ENCODE measurements at regions not wholly inside any gene's neighbourhood (a gene's known extent, or its start where the extent isn't known, plus 50 kb on each side); places are given as distances from the start of the nearest gene placed in this dataset.

DNA sequence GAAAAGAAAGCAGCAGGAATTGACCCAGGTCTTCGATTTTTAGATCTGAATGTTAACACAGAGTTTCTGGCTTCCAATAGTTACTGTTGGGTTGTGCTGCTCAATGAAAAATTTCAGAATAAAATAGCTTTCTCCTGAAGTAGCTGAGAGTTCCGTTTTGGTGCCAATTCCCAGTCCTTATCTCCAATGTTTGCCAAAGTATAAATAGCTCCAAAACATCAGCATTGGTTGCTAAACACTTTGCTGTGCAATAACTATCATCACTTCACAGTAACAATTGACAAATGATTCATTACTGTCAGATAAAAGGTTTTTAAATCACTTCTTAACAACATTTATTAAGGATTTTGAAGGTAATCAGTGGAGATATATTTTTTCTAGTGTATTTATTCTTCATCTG, 446.0 kb downstream of the PCDH20 start:
- Mint-ChIP-seq H3K9me3 (peaks cover 0 to 6% (median 0%) of the 10 kb centered on the region in 7 donors), H3K27ac (no peak overlapping the region), H3K36me3 (no peaks in the 10 kb centered on the region), H3K27me3 (ENCODE audit: low read depth in 3 of 3) (no peaks in the 10 kb centered on the region), H3K4me3 (no peak overlapping the region), H3K4me1 (no peaks in the 10 kb centered on the region)
- Histone ChIP-seq H3K9me3 (replicated peaks in 1 of 2; ENCODE audit: control insufficient read depth in 1 of 2, insufficient read depth in 1 of 2, low read length in 2 of 2) (no peaks in the 10 kb centered on the region), H3K27ac (ENCODE audit: low read depth in 1 of 2, low read length in 2 of 2) (no peak overlapping the region), H3K36me3 (replicated peaks in 1 of 2; ENCODE audit: control insufficient read depth in 1 of 2, insufficient read depth in 2 of 2, low read length in 2 of 2) (no peaks in the 10 kb centered on the region), H3K4me1 (ENCODE audit: control insufficient read depth in 1 of 2, insufficient read depth in 2 of 2, low read length in 2 of 2) (no peaks in the 10 kb centered on the region), H3K27me3 (ENCODE audit: control insufficient read depth in 2 of 2, insufficient read depth in 2 of 2, low read length in 2 of 2) (no peaks in the 10 kb centered on the region), H3K4me2 (replicated peaks; ENCODE audit: extremely low read depth, low read length, poor library complexity, severe bottlenecking) (no peak overlapping the region), H3K79me2 (ENCODE audit: insufficient read depth, low read length) (no peaks in the 10 kb centered on the region), H3K4me3 (replicated peaks in 1 of 3; ENCODE audit: low read depth in 2 of 3, low read length in 3 of 3) (no peak overlapping the region), H2AFZ (ENCODE audit: insufficient read depth, low read depth, low read length, poor library complexity, severe bottlenecking) (no peak overlapping the region), H4K20me1 (ENCODE audit: insufficient read depth, low read length) (no peaks in the 10 kb centered on the region), H3K9ac (ENCODE audit: insufficient read depth, low read length, poor library complexity, severe bottlenecking) (no peak overlapping the region)
- TF ChIP-seq CTCF (IDR thresholded peaks at IDR 0.05): no peak
- DNase-seq: no peak
- 60% methylated on average over 1 of the region's 2 CpGs for WGBS (ENCODE audit: insufficient coverage)
- intact Hi-C loops (cut with micrococcal nuclease): no loop called here

GRCh38 chr13:60959427-60959826, 456.2 kb downstream of the PCDH20 start:
- Mint-ChIP-seq H3K4me1 (no peaks in the 10 kb centered on the region), H3K27me3 (ENCODE audit: low read depth in 3 of 3) (no peaks in the 10 kb centered on the region), H3K36me3 (no peaks in the 10 kb centered on the region), H3K4me3 (no peak overlapping the region), H3K9me3 (peaks cover 0 to 9% (median under 1%) of the 10 kb centered on the region in 7 donors), H3K27ac (no peak overlapping the region)
- WGBS (ENCODE audit: insufficient coverage): 71% methylated on average over 1 of the region's 2 CpGs
- TF ChIP-seq CTCF (IDR thresholded peaks at IDR 0.05): no peak
- intact Hi-C loops (cut with micrococcal nuclease): no loop called here
- H3K36me3 ChIP-seq (replicated peaks in 1 of 2; ENCODE audit: control insufficient read depth in 1 of 2, insufficient read depth in 2 of 2, low read length in 2 of 2): no peaks in the 10 kb centered on the region
- H3K27me3 ChIP-seq (ENCODE audit: control insufficient read depth in 2 of 2, insufficient read depth in 2 of 2, low read length in 2 of 2): no peaks in the 10 kb centered on the region
- DNase-seq: no peak
- no peaks in the 10 kb centered on the region for H3K79me2 ChIP-seq (ENCODE audit: insufficient read depth, low read length)
- no peak overlapping the region for H3K27ac ChIP-seq (ENCODE audit: low read depth in 1 of 2, low read length in 2 of 2)
- no peaks in the 10 kb centered on the region for H4K20me1 ChIP-seq (ENCODE audit: insufficient read depth, low read length)
- no peaks in the 10 kb centered on the region for H3K4me1 ChIP-seq (ENCODE audit: control insufficient read depth in 1 of 2, insufficient read depth in 2 of 2, low read length in 2 of 2)
- H3K9ac ChIP-seq (ENCODE audit: insufficient read depth, low read length, poor library complexity, severe bottlenecking): no peak overlapping the region
- no peaks in the 10 kb centered on the region for H3K9me3 ChIP-seq (replicated peaks in 1 of 2; ENCODE audit: control insufficient read depth in 1 of 2, insufficient read depth in 1 of 2, low read length in 2 of 2)
- no peak overlapping the region for H3K4me2 ChIP-seq (replicated peaks; ENCODE audit: extremely low read depth, low read length, poor library complexity, severe bottlenecking)
- H2AFZ ChIP-seq (ENCODE audit: insufficient read depth, low read depth, low read length, poor library complexity, severe bottlenecking): no peak overlapping the region
- no peak overlapping the region for H3K4me3 ChIP-seq (replicated peaks in 1 of 3; ENCODE audit: low read depth in 2 of 3, low read length in 3 of 3)

Measured in CD14-positive monocyte (primary cell).